Neuronal stem cell (in vitro differentiated cells): ENCODE measurements at regions not wholly inside any gene's neighbourhood (a gene's known extent, or its start where the extent isn't known, plus 50 kb on each side); places are given as distances from the start of the nearest gene placed in this dataset.
"Not testable (repeated sequence)": the region's sequence is repeated elsewhere in the genome, so short reads cannot be mapped to it uniquely, and the experiment has no call there.

Experiments
- DNase-seq: peaks from one replicate; pipeline ENCODE4 v3.0.0-alpha.2; 2013; ENCODE audit warnings: low spot score
- H2AFZ ChIP-seq: one replicate; pipeline ENCODE4 v1.6.1; 2013; ENCODE audit warnings: mild to moderate bottlenecking, low read length, inconsistent platforms
- H2AK5ac ChIP-seq: 2 replicates; pipeline ENCODE4 v1.6.1; 2013; ENCODE audit warnings: low read depth, mild to moderate bottlenecking, inconsistent platforms, low read length, moderate library complexity, mixed read lengths
- H2BK120ac ChIP-seq: 2 replicates; pipeline ENCODE4 v1.6.1; 2013; ENCODE audit warnings: low read depth, mild to moderate bottlenecking, inconsistent platforms, low read length, moderate library complexity, mixed read lengths
- H2BK12ac ChIP-seq: one replicate; pipeline ENCODE4 v1.6.1; 2013; ENCODE audit warnings: low read length, inconsistent platforms
- H2BK15ac ChIP-seq: 2 replicates; pipeline ENCODE4 v1.6.1; 2013; ENCODE audit warnings: mild to moderate bottlenecking, low read length, inconsistent platforms, mixed read lengths
- H2BK5ac ChIP-seq: one replicate; pipeline ENCODE4 v1.6.1; 2013; ENCODE audit warnings: inconsistent platforms, mild to moderate bottlenecking, low read length, moderate library complexity
- H3K14ac ChIP-seq: one replicate; pipeline ENCODE4 v1.6.1; 2013; ENCODE audit warnings: low read length, inconsistent platforms
- H3K18ac ChIP-seq: 2 replicates; pipeline ENCODE4 v1.6.1; 2013; ENCODE audit warnings: low read length, inconsistent platforms
- H3K23ac ChIP-seq: 2 replicates; pipeline ENCODE4 v1.6.1; 2013; ENCODE audit warnings: low read depth, mild to moderate bottlenecking, mixed read lengths, low read length, inconsistent platforms; ENCODE audit not compliant: poor library complexity
- H3K27ac ChIP-seq: replicated peaks from 3 replicates; pipeline ENCODE4 v1.5.1; 2013; ENCODE audit warnings: low read length, inconsistent platforms
- H3K27me3 ChIP-seq, 3 experiments: 2 replicates each; pipeline ENCODE4 v1.6.1; 2013; ENCODE audit warnings: low read length in 3 of 3, mild to moderate bottlenecking in 2 of 3, inconsistent platforms in 1 of 3, low read depth in 1 of 3, mixed read lengths in 1 of 3, moderate library complexity in 1 of 3; ENCODE audit not compliant: control insufficient read depth in 3 of 3, insufficient read depth in 3 of 3
- H3K36me3 ChIP-seq, 2 donors: replicated peaks in 1 of 2; 2 replicates each; pipeline ENCODE4 v1.6.1; 2013; ENCODE audit warnings: low read length in 2 of 2; ENCODE audit not compliant: control insufficient read depth in 2 of 2, insufficient read depth in 2 of 2
- H3K4ac ChIP-seq: 2 replicates; pipeline ENCODE4 v1.6.1; 2013; ENCODE audit warnings: inconsistent platforms, mild to moderate bottlenecking, low read length, moderate library complexity
- H3K4me1 ChIP-seq, 2 donors: 1 replicate in 1 of 2; 2 replicates in 1 of 2; pipeline ENCODE4 v1.6.1; 2013; ENCODE audit warnings: low read length in 2 of 2, low read depth in 1 of 2; ENCODE audit not compliant: control insufficient read depth in 2 of 2, insufficient read depth in 1 of 2
- H3K4me2 ChIP-seq: one replicate; pipeline ENCODE4 v1.6.1; 2013; ENCODE audit warnings: mild to moderate bottlenecking, low read length, inconsistent platforms; ENCODE audit not compliant: insufficient read depth, poor library complexity, severe bottlenecking
- H3K4me3 ChIP-seq, 2 donors: 2 replicates each; pipeline ENCODE4 v1.5.1; 2013; ENCODE audit warnings: low read length in 2 of 2, mild to moderate bottlenecking in 2 of 2, inconsistent platforms in 1 of 2, moderate library complexity in 1 of 2
- H3K79me1 ChIP-seq: one replicate; pipeline ENCODE4 v1.6.1; 2013; ENCODE audit warnings: low read depth, mild to moderate bottlenecking, inconsistent platforms, low read length, moderate library complexity
- H3K9ac ChIP-seq: one replicate; pipeline ENCODE4 v1.6.1; 2013; ENCODE audit warnings: mild to moderate bottlenecking, low read depth, low read length, inconsistent platforms; ENCODE audit not compliant: poor library complexity
- H3K9me3 ChIP-seq, 2 donors: replicated peaks in 1 of 2; 2 replicates each; pipeline versions ENCODE3 to v1.6.1; 2013; ENCODE audit warnings: low read length in 2 of 2, mild to moderate bottlenecking in 2 of 2, inconsistent platforms in 1 of 2, low read depth in 1 of 2, mixed read lengths in 1 of 2, moderate library complexity in 1 of 2; ENCODE audit not compliant: control insufficient read depth in 2 of 2, insufficient read depth in 1 of 2
- H4K8ac ChIP-seq: one replicate; pipeline ENCODE4 v1.6.1; 2013; ENCODE audit warnings: low read depth, mild to moderate bottlenecking, inconsistent platforms, low read length, moderate library complexity
- H4K91ac ChIP-seq: one replicate; pipeline ENCODE4 v1.6.1; 2013; ENCODE audit warnings: low read length, low read depth, mild to moderate bottlenecking, inconsistent platforms; ENCODE audit not compliant: poor library complexity
- WGBS, 2 donors: extraction: QIAGEN DNeasy Blood & Tissue Kit; methylation state at CpG; one replicate each; pipeline ENCODE4 v1.1.7; 2013; ENCODE audit warnings: missing lambda C conversion rate in 2 of 2, mixed read lengths in 1 of 2; ENCODE audit not compliant: insufficient read length in 2 of 2, insufficient replicate concordance in 1 of 2; ENCODE audit errors: extremely low coverage in 2 of 2; 5-methylcytosine and 5-hydroxymethylcytosine counted together

- Histone ChIP-seq H3K4ac (no peak overlapping the region), H3K23ac (peak overlapping the region; percentile 91), H3K9ac (no peak overlapping the region), H3K4me1 (no peaks in the 10 kb centered on the region), H2AFZ (peak overlapping the region; percentile 22), H4K8ac (no peak overlapping the region), H2BK5ac (no peak overlapping the region), H3K18ac (peak overlapping the region; percentile 57), H3K9me3 (peaks cover 0 to 4% of the 10 kb centered on the region in 2 donors), H3K4me2 (peak overlapping the region; percentile 77), H4K91ac (no peak overlapping the region), H3K4me3 (peak overlapping the region in 1 of 2 donors; percentile 77), H3K14ac (no peak overlapping the region), H3K36me3 (no peaks in the 10 kb centered on the region), H2BK120ac (no peak overlapping the region), H2BK15ac (peak overlapping the region; percentile 49), H2BK12ac (no peak overlapping the region), H3K79me1 (no peaks in the 10 kb centered on the region), H3K27ac (no peak overlapping the region), H2AK5ac (no peak overlapping the region), H3K27me3 (peaks cover 12 to 37% (median 23%) of the 10 kb centered on the region in 3 experiments)
- DNase-seq: peak; percentile 23
- WGBS, 2 donors: no CpG with 5 or more reads among the region's 88 CpGs
Measured at GRCh38 chr20:26209171-26209941, 512.7 kb upstream of the ZNF337 start.

- Histone ChIP-seq H3K27me3 (peaks cover 12 to 37% (median 23%) of the 10 kb centered on the region in 3 experiments), H3K23ac (no peak overlapping the region), H4K91ac (no peak overlapping the region), H3K9ac (peak overlapping the region; percentile 81), H3K36me3 (no peaks in the 10 kb centered on the region), H3K18ac (no peak overlapping the region), H2BK120ac (no peak overlapping the region), H2BK15ac (no peak overlapping the region), H3K14ac (no peak overlapping the region), H2BK5ac (no peak overlapping the region), H3K79me1 (no peaks in the 10 kb centered on the region), H3K4me3 (peak overlapping the region in 1 of 2 donors; percentile 78), H3K27ac (no peak overlapping the region), H3K9me3 (peaks cover 0 to 4% of the 10 kb centered on the region in 2 donors), H2AFZ (peak overlapping the region; percentile 82), H2BK12ac (no peak overlapping the region), H4K8ac (no peak overlapping the region), H2AK5ac (no peak overlapping the region), H3K4me1 (no peaks in the 10 kb centered on the region), H3K4me2 (peak overlapping the region; percentile 78), H3K4ac (no peak overlapping the region)
- peak; percentile 45 for DNase-seq
- WGBS, 2 donors: no CpG with 5 or more reads among the region's 91 CpGs
Measured at GRCh38 chr20:26208296-26209091, 511.8 kb upstream of the ZNF337 start.

GRCh38 chr20:26207967-26208295 is 511.3 kb upstream of the ZNF337 start:
- H4K91ac ChIP-seq, H3K14ac ChIP-seq, H3K4me1 ChIP-seq, H3K79me1 ChIP-seq, H3K18ac ChIP-seq, H2BK12ac ChIP-seq, H4K8ac ChIP-seq, H3K4ac ChIP-seq, H3K9me3 ChIP-seq, H2BK5ac ChIP-seq, H3K9ac ChIP-seq, H3K27ac ChIP-seq, H3K36me3 ChIP-seq, H2BK15ac ChIP-seq, H2BK120ac ChIP-seq, H2AK5ac ChIP-seq, H3K23ac ChIP-seq: not testable (repeated sequence)
- Histone ChIP-seq H2AFZ (peak overlapping the region; percentile 82), H3K4me3 (peak overlapping the region in 1 of 2 donors; percentile 78), H3K4me2 (peak overlapping the region; percentile 78), H3K27me3 (peaks cover 12 to 37% (median 23%) of the 10 kb centered on the region in 3 experiments)
- peak; percentile 26 for DNase-seq
- WGBS, 2 donors: no CpG with 5 or more reads among the region's 35 CpGs
